Ovary (tissue), 7 donors: ENCODE measurements at regions not wholly inside any gene's neighbourhood (a gene's known extent, or its start where the extent isn't known, plus 50 kb on each side); places are given as distances from the start of the nearest gene placed in this dataset.

Experiments used
- DNase-seq, 5 donors: peaks; one replicate each; pipeline ENCODE4 v3.0.0-alpha.2; 2019 to 2020
- H3K27ac ChIP-seq, 2 donors: fragments of 200-600 bp; one replicate each; pipeline versions ENCODE4 v1.5.1 to v1.8.0; 2019 to 2022
- H3K27me3 ChIP-seq: fragments of 200-600 bp; one replicate; pipeline ENCODE4 v1.8.0; 2022
- H3K36me3 ChIP-seq: fragments of 200-600 bp; sonication (generic); one replicate; pipeline ENCODE4 v1.5.1; 2019
- H3K4me1 ChIP-seq: one replicate; pipeline ENCODE4 v1.8.1; 2013; ENCODE audit warnings: mild to moderate bottlenecking, moderate library complexity; ENCODE audit not compliant: insufficient read depth
- H3K4me3 ChIP-seq: fragments of 200-600 bp; sonication (generic); one replicate; pipeline ENCODE4 v1.5.1; 2017
- H3K9me3 ChIP-seq, 2 donors: fragments of 200-600 bp in 1 of 2; sonication (generic) in 1 of 2; one replicate each; pipeline versions ENCODE4 v1.5.1 to v1.8.1; 2013 to 2019; ENCODE audit warnings: mild to moderate bottlenecking in 1 of 2, moderate library complexity in 1 of 2
- CTCF ChIP-seq, 3 donors: fragments of 450-650 bp in 2 of 3; fragments of 200-600 bp in 1 of 3; IDR thresholded peaks; one replicate each; pipeline versions ENCODE4 v1.5.1 to v1.8.0; 2016 to 2022; ENCODE audit warnings: antibody characterized with exemption in 3 of 3, mild to moderate bottlenecking in 1 of 3
- EP300 ChIP-seq: sonication (generic); formaldehyde crosslinking; IDR thresholded peaks from one replicate; pipeline ENCODE4 v1.6.1; 2017; ENCODE audit warnings: antibody characterized with exemption
- POLR2A ChIP-seq: fragments of 450-650 bp; IDR thresholded peaks from one replicate; pipeline ENCODE4 v1.6.1; 2017; ENCODE audit warnings: antibody characterized with exemption, mild to moderate bottlenecking, moderate library complexity
- WGBS, 3 donors: extraction: QIAGEN DNeasy Blood & Tissue Kit in 1 of 3; methylation state at CpG; one replicate each; pipeline versions ENCODE4 v1.1.5 to v1.1.7; 2013 to 2017; 5-methylcytosine and 5-hydroxymethylcytosine counted together
- intact Hi-C, 4 donors: fragments of 100-400 bp; cut with DNase I; formaldehyde crosslinking; loops; one replicate each; pipeline versions ENCODE4 v1.11.0 to v1.15.1; 2022 to 2023
- donor health status: DM: no; HTN: no; CAD: no; lungs with moderate emphysema.
- donor health status: DM: no; HTN: no; CAD: no.
- donor health status: Bipolar disorder and iron deficiency.
- donor health status: DM: no; HTN: no; CAD: no.
- donor health status: DM: yes; HTN: yes; CAD: no.

GRCh38 chr18:67285583-67285982, 230.9 kb downstream of the DSEL start:
- Histone ChIP-seq H3K4me1 (no peaks in the 10 kb centered on the region), H3K27me3 (no peaks in the 10 kb centered on the region)

GRCh38 chr18:67282796-67283195, 233.7 kb downstream of the DSEL start:
- H3K9me3 ChIP-seq, result no peaks in the 10 kb centered on the region
- H3K27me3 ChIP-seq, result no peaks in the 10 kb centered on the region
- H3K27ac ChIP-seq, result no peak overlapping the region
- no peaks in the 10 kb centered on the region for H3K4me1 ChIP-seq
- TF ChIP-seq POLR2A, result no peak
- no peak for TF ChIP-seq CTCF (IDR thresholded peaks at IDR 0.05)
- no peak for TF ChIP-seq EP300
- intact Hi-C loops, result no loop called here
- no peak overlapping the region for H3K4me3 ChIP-seq
- H3K36me3 ChIP-seq, result no peaks in the 10 kb centered on the region
- DNase-seq, result no peak

More at GRCh38 chr18:67285583-67285982, 230.9 kb downstream of the DSEL start:
- Histone ChIP-seq H3K9me3 (no peaks in the 10 kb centered on the region), H3K27ac (no peak overlapping the region), H3K36me3 (no peaks in the 10 kb centered on the region), H3K4me3 (no peak overlapping the region)
- DNase-seq, result no peak
- 88 to 90% (median 90%) methylated on average over 2 of the region's 2 CpGs for WGBS, 3 donors
- no peak for TF ChIP-seq CTCF (IDR thresholded peaks at IDR 0.05)
- TF ChIP-seq EP300, result no peak
- no peak for TF ChIP-seq POLR2A
- intact Hi-C loops, result no loop called here

- no peaks in the 10 kb centered on the region for H3K27me3 ChIP-seq
- H3K27ac ChIP-seq, result no peak overlapping the region
- TF ChIP-seq POLR2A (no peak), EP300 (no peak), CTCF (IDR thresholded peaks at IDR 0.05) (no peak)
- H3K9me3 ChIP-seq, result no peaks in the 10 kb centered on the region
- H3K4me1 ChIP-seq, result no peaks in the 10 kb centered on the region
- no peak for DNase-seq
- no peaks in the 10 kb centered on the region for H3K36me3 ChIP-seq
- intact Hi-C loops, result no loop called here
- no peak overlapping the region for H3K4me3 ChIP-seq
- WGBS, 3 donors, result 86 to 89% (median 89%) methylated on average over 1 of the region's 1 CpG
Measured at GRCh38 chr18:67281746-67282145, 234.8 kb downstream of the DSEL start.

GRCh38 chr18:67280486-67281242, 235.9 kb downstream of the DSEL start:
- no peak overlapping the region for H3K4me3 ChIP-seq
- H3K36me3 ChIP-seq, result no peaks in the 10 kb centered on the region
- H3K27me3 ChIP-seq, result no peaks in the 10 kb centered on the region
- no peak for DNase-seq
- 78 to 88% (median 82%) methylated on average over 5 of the region's 5 CpGs for WGBS, 3 donors
- no peak for TF ChIP-seq EP300
- TF ChIP-seq POLR2A, result no peak
- TF ChIP-seq CTCF (IDR thresholded peaks at IDR 0.05), result no peak
- intact Hi-C loops, result no loop called here
- no peaks in the 10 kb centered on the region for H3K9me3 ChIP-seq
- H3K4me1 ChIP-seq, result no peaks in the 10 kb centered on the region
- H3K27ac ChIP-seq, result no peak overlapping the region
